ENCODE measurements at regions not wholly inside any gene's neighbourhood (a gene's known extent, or its start where the extent isn't known, plus 50 kb on each side); places are given as distances from the start of the nearest gene placed in this dataset.

GRCh38 chr2:41997561-41997960, 50.3 kb upstream of the PKDCC start:
- no peak for TF ChIP-seq TAF1 (conservative IDR thresholded peaks at IDR 0.05)
- TF ChIP-seq, protein P1, sequence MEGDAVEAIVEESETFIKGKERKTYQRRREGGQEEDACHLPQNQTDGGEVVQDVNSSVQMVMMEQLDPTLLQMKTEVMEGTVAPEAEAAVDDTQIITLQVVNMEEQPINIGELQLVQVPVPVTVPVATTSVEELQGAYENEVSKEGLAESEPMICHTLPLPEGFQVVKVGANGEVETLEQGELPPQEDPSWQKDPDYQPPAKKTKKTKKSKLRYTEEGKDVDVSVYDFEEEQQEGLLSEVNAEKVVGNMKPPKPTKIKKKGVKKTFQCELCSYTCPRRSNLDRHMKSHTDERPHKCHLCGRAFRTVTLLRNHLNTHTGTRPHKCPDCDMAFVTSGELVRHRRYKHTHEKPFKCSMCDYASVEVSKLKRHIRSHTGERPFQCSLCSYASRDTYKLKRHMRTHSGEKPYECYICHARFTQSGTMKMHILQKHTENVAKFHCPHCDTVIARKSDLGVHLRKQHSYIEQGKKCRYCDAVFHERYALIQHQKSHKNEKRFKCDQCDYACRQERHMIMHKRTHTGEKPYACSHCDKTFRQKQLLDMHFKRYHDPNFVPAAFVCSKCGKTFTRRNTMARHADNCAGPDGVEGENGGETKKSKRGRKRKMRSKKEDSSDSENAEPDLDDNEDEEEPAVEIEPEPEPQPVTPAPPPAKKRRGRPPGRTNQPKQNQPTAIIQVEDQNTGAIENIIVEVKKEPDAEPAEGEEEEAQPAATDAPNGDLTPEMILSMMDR (IDR thresholded peaks at IDR 0.05; ENCODE audit: low read depth, low read length, missing input control), result no peak
